HepG2 (cell line): ENCODE measurements at regions not wholly inside any gene's neighbourhood (a gene's known extent, or its start where the extent isn't known, plus 50 kb on each side); places are given as distances from the start of the nearest gene placed in this dataset.

Source experiments
- FOXA3 ChIP-seq: IDR thresholded peaks from 2 replicates; pipeline ENCODE4 v1.6.1; 2016; ENCODE audit warnings: missing genetic modification reagents, missing compliant biosample characterization
- GTF2F1 ChIP-seq: fragments of 150-350 bp; IDR thresholded peaks from 2 replicates; pipeline ENCODE4 v1.6.1; 2014; ENCODE audit warnings: low read length
- SAP130 ChIP-seq: IDR thresholded peaks from 2 replicates; pipeline ENCODE4 v1.6.1; 2016; ENCODE audit warnings: low read depth
- SUZ12 ChIP-seq: fragments of 150-350 bp; IDR thresholded peaks from 2 replicates; pipeline ENCODE4 v1.6.1; 2014; ENCODE audit warnings: low read depth, low read length
- ZMYM3 ChIP-seq: sonication (generic); formaldehyde crosslinking; IDR thresholded peaks from 2 replicates; pipeline ENCODE4 v1.5.1; 2020; ENCODE audit warnings: mild to moderate bottlenecking, missing genetic modification reagents
- ZNF253 ChIP-seq: sonication (generic); formaldehyde crosslinking; IDR thresholded peaks from 2 replicates; pipeline ENCODE4 v1.8.0; 2022; ENCODE audit warnings: mild to moderate bottlenecking, missing genetic modification reagents, borderline replicate concordance
- ZNF883 ChIP-seq: sonication (generic); formaldehyde crosslinking; IDR thresholded peaks from 2 replicates; pipeline ENCODE4 v1.5.1; 2020; ENCODE audit warnings: mild to moderate bottlenecking, missing genetic modification reagents; ENCODE audit errors: not compliant biosample characterization
- TF ChIP-seq, protein P1 (sequence below): sonication (generic); formaldehyde crosslinking; IDR thresholded peaks from 2 replicates; pipeline ENCODE4 v1.5.1; 2020; ENCODE audit warnings: mild to moderate bottlenecking, missing genetic modification reagents, borderline replicate concordance
- TF ChIP-seq, protein P2 (sequence below): IDR thresholded peaks from 2 replicates; pipeline ENCODE4 v1.6.1; 2016; ENCODE audit warnings: mild to moderate bottlenecking, missing biosample characterization, missing genetic modification reagents

DNA sequence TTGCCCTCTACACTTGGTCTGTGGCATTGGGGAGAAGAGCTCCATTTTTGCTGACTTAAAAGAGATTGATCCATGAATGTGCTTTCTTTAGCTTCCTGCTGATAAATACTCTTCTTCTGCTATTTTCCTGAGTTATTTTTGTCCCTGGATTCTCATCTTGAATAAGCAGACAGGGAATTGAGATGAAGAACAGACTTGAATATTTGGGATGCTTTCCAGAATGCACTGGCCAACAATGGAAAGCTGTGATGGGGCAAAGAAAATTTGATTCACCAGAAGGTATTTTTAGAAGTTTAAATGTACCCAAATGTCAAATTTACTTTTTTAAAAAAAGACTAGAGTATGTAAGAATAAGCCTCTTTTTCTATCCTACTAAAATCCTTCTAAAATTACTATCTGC, 309.9 kb upstream of the PPP1R2C start (continued):
- TF ChIP-seq, protein P1, sequence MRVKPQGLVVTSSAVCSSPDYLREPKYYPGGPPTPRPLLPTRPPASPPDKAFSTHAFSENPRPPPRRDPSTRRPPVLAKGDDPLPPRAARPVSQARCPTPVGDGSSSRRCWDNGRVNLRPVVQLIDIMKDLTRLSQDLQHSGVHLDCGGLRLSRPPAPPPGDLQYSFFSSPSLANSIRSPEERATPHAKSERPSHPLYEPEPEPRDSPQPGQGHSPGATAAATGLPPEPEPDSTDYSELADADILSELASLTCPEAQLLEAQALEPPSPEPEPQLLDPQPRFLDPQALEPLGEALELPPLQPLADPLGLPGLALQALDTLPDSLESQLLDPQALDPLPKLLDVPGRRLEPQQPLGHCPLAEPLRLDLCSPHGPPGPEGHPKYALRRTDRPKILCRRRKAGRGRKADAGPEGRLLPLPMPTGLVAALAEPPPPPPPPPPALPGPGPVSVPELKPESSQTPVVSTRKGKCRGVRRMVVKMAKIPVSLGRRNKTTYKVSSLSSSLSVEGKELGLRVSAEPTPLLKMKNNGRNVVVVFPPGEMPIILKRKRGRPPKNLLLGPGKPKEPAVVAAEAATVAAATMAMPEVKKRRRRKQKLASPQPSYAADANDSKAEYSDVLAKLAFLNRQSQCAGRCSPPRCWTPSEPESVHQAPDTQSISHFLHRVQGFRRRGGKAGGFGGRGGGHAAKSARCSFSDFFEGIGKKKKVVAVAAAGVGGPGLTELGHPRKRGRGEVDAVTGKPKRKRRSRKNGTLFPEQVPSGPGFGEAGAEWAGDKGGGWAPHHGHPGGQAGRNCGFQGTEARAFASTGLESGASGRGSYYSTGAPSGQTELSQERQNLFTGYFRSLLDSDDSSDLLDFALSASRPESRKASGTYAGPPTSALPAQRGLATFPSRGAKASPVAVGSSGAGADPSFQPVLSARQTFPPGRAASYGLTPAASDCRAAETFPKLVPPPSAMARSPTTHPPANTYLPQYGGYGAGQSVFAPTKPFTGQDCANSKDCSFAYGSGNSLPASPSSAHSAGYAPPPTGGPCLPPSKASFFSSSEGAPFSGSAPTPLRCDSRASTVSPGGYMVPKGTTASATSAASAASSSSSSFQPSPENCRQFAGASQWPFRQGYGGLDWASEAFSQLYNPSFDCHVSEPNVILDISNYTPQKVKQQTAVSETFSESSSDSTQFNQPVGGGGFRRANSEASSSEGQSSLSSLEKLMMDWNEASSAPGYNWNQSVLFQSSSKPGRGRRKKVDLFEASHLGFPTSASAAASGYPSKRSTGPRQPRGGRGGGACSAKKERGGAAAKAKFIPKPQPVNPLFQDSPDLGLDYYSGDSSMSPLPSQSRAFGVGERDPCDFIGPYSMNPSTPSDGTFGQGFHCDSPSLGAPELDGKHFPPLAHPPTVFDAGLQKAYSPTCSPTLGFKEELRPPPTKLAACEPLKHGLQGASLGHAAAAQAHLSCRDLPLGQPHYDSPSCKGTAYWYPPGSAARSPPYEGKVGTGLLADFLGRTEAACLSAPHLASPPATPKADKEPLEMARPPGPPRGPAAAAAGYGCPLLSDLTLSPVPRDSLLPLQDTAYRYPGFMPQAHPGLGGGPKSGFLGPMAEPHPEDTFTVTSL (CRISPR knock-in tag) = no peak
- TF ChIP-seq ZNF883 (CRISPR knock-in tag) (no peak), ZNF253 (CRISPR knock-in tag) (no peak), ZMYM3 (CRISPR knock-in tag) (no peak), SAP130 (CRISPR knock-in tag) (no peak), FOXA3 (CRISPR knock-in tag) (no peak), SUZ12 (no peak), GTF2F1 (no peak)
- TF ChIP-seq, protein P2, sequence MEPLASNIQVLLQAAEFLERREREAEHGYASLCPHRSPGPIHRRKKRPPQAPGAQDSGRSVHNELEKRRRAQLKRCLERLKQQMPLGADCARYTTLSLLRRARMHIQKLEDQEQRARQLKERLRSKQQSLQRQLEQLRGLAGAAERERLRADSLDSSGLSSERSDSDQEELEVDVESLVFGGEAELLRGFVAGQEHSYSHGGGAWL = no peak
- TF ChIP-seq, all 625 proteins: peak for 0
